H9 (cell line): ENCODE measurements at regions not wholly inside any gene's neighbourhood (a gene's known extent, or its start where the extent isn't known, plus 50 kb on each side); places are given as distances from the start of the nearest gene placed in this dataset.

Experiments
- DNase-seq: peaks from one replicate; pipeline ENCODE4 v3.0.0-alpha.2; 2017
- H2AFZ ChIP-seq: one replicate; pipeline ENCODE4 v1.6.1; 2013; ENCODE audit warnings: mild to moderate bottlenecking, low read length, control low read depth, moderate library complexity
- H2AK5ac ChIP-seq: 2 replicates; pipeline ENCODE4 v1.6.1; 2013; ENCODE audit warnings: low read length, control low read depth, mixed read lengths; ENCODE audit not compliant: insufficient read length
- H2BK120ac ChIP-seq: one replicate; pipeline ENCODE4 v1.6.1; 2013; ENCODE audit warnings: low read depth, mild to moderate bottlenecking, low read length, control low read depth, inconsistent platforms; ENCODE audit not compliant: poor library complexity, severe bottlenecking
- H2BK12ac ChIP-seq: 2 replicates; pipeline ENCODE4 v1.6.1; 2013; ENCODE audit warnings: low read length, control low read depth, mixed read lengths, low read depth; ENCODE audit not compliant: insufficient read length
- H2BK15ac ChIP-seq: 2 replicates; pipeline ENCODE4 v1.6.1; 2013; ENCODE audit warnings: low read depth, low read length, control low read depth
- H2BK20ac ChIP-seq: one replicate; pipeline ENCODE4 v1.6.1; 2013; ENCODE audit warnings: low read depth, mild to moderate bottlenecking, low read length, control low read depth, inconsistent platforms; ENCODE audit not compliant: poor library complexity, severe bottlenecking
- H2BK5ac ChIP-seq: 2 replicates; pipeline ENCODE4 v1.6.1; 2013; ENCODE audit warnings: low read length, control low read depth, mixed read lengths; ENCODE audit not compliant: insufficient read length
- H3K14ac ChIP-seq: 2 replicates; pipeline ENCODE4 v1.6.1; 2013; ENCODE audit warnings: low read length, control low read depth; ENCODE audit not compliant: insufficient read depth
- H3K18ac ChIP-seq: 2 replicates; pipeline ENCODE4 v1.6.1; 2013; ENCODE audit warnings: low read depth, mild to moderate bottlenecking, mixed read lengths, low read length, control low read depth; ENCODE audit not compliant: insufficient read length
- H3K23ac ChIP-seq: 2 replicates; pipeline ENCODE4 v1.6.1; 2013; ENCODE audit warnings: low read length, control low read depth, mixed read lengths, low read depth; ENCODE audit not compliant: insufficient read length
- H3K23me2 ChIP-seq: 2 replicates; pipeline ENCODE4 v1.6.1; 2013; ENCODE audit warnings: low read depth, mild to moderate bottlenecking, mixed read lengths, low read length, control low read depth; ENCODE audit not compliant: insufficient read length, poor library complexity, severe bottlenecking
- H3K27ac ChIP-seq: 2 replicates; pipeline ENCODE4 v1.5.1; 2013; ENCODE audit warnings: low read length, control low read depth, mixed read lengths, low read depth; ENCODE audit not compliant: insufficient read length
- H3K27me3 ChIP-seq: 2 replicates; pipeline ENCODE4 v1.6.1; 2013; ENCODE audit warnings: low read length, control low read depth, inconsistent platforms; ENCODE audit not compliant: insufficient read depth
- H3K4ac ChIP-seq: 2 replicates; pipeline ENCODE4 v1.6.1; 2013; ENCODE audit warnings: low read depth, mild to moderate bottlenecking, control low read depth, inconsistent platforms, low read length, moderate library complexity
- H3K4me1 ChIP-seq: 2 replicates; pipeline ENCODE4 v1.6.1; 2013; ENCODE audit warnings: low read length, control low read depth, inconsistent platforms; ENCODE audit not compliant: insufficient read depth
- H3K4me2 ChIP-seq: 2 replicates; pipeline ENCODE4 v1.6.1; 2013; ENCODE audit warnings: low read length, control low read depth, mixed read lengths; ENCODE audit not compliant: insufficient read length, insufficient read depth
- H3K56ac ChIP-seq: 2 replicates; pipeline ENCODE4 v1.6.1; 2013; ENCODE audit warnings: low read depth, mild to moderate bottlenecking, mixed read lengths, low read length, control low read depth; ENCODE audit not compliant: insufficient read length
- H3K79me1 ChIP-seq: 2 replicates; pipeline ENCODE4 v1.6.1; 2013; ENCODE audit warnings: low read depth, mild to moderate bottlenecking, moderate library complexity, low read length, control low read depth, inconsistent platforms; ENCODE audit not compliant: insufficient read depth, poor library complexity, severe bottlenecking
- H3K79me2 ChIP-seq: 2 replicates; pipeline ENCODE4 v1.6.1; 2013; ENCODE audit warnings: low read length, control low read depth, inconsistent platforms; ENCODE audit not compliant: insufficient read depth
- H3K9ac ChIP-seq: 2 replicates; pipeline ENCODE4 v1.6.1; 2013; ENCODE audit warnings: low read length, control low read depth, mixed read lengths; ENCODE audit not compliant: insufficient read length; ENCODE audit errors: extremely low read depth
- H3K9me3 ChIP-seq: one replicate; pipeline ENCODE4 v1.6.1; 2013; ENCODE audit warnings: low read depth, low read length, inconsistent platforms; ENCODE audit not compliant: control insufficient read depth
- H3T11ph ChIP-seq: one replicate; pipeline ENCODE4 v1.6.1; 2013; ENCODE audit warnings: mild to moderate bottlenecking, low read length, control low read depth, inconsistent platforms
- H4K20me1 ChIP-seq: one replicate; pipeline ENCODE4 v1.6.1; 2013; ENCODE audit not compliant: control insufficient read depth, insufficient read length, insufficient read depth
- H4K5ac ChIP-seq: 2 replicates; pipeline ENCODE4 v1.6.1; 2013; ENCODE audit warnings: low read depth, mild to moderate bottlenecking, mixed read lengths, low read length, control low read depth; ENCODE audit not compliant: insufficient read length
- H4K8ac ChIP-seq: replicated peaks from 2 replicates; pipeline ENCODE4 v1.6.1; 2013; ENCODE audit warnings: low read length, control low read depth, mixed read lengths, low read depth; ENCODE audit not compliant: insufficient read length
- H4K91ac ChIP-seq: 2 replicates; pipeline ENCODE4 v1.6.1; 2013; ENCODE audit warnings: low read depth, mild to moderate bottlenecking, moderate library complexity, mixed read lengths, low read length, control low read depth; ENCODE audit not compliant: insufficient read length
- H3K27ac Mint-ChIP-seq, 3 experiments: 2 replicates in 2 of 3; 3 replicates in 1 of 3; pipeline ENCODE4 v1.8.0; 2020 to 2021; ENCODE audit warnings: mixed read lengths in 3 of 3, mild to moderate bottlenecking in 1 of 3, moderate library complexity in 1 of 3
- H3K27me3 Mint-ChIP-seq: 2 replicates; pipeline ENCODE4 v1.8.0; 2021; ENCODE audit warnings: low read depth, mild to moderate bottlenecking, moderate library complexity, mixed read lengths
- H3K36me3 Mint-ChIP-seq, 3 experiments: 2 replicates in 2 of 3; 3 replicates in 1 of 3; pipeline ENCODE4 v1.8.0; 2020 to 2021; ENCODE audit warnings: low read depth in 3 of 3, mixed read lengths in 3 of 3; ENCODE audit not compliant: insufficient read depth in 1 of 3
- H3K4me1 Mint-ChIP-seq, 2 experiments: 2 replicates each; pipeline ENCODE4 v1.8.0; 2020; ENCODE audit warnings: mixed read lengths in 2 of 2
- H3K4me3 Mint-ChIP-seq, 2 experiments: 2 replicates in 1 of 2; 3 replicates in 1 of 2; pipeline ENCODE4 v1.8.0; 2020 to 2021; ENCODE audit warnings: mild to moderate bottlenecking in 2 of 2, mixed read lengths in 2 of 2, moderate library complexity in 1 of 2
- H3K9me3 Mint-ChIP-seq, 2 experiments: 2 replicates in 1 of 2; 3 replicates in 1 of 2; pipeline ENCODE4 v1.8.0; 2020; ENCODE audit warnings: mild to moderate bottlenecking in 2 of 2, mixed read lengths in 2 of 2, moderate library complexity in 1 of 2
- CTCF ChIP-seq: fragments of 200-600 bp; sonication (generic); conservative IDR thresholded peaks from 3 replicates; pipeline ENCODE4 v1.8.0; 2021; ENCODE audit warnings: antibody characterized with exemption, mild to moderate bottlenecking
- WGBS: extraction: QIAGEN DNeasy Blood & Tissue Kit; methylation state at CpG from one replicate; pipeline ENCODE4 v1.1.7; 2013; ENCODE audit warnings: missing lambda C conversion rate, low lambda C conversion rate, mixed read lengths; ENCODE audit not compliant: insufficient read length; ENCODE audit errors: extremely low coverage; 5-methylcytosine and 5-hydroxymethylcytosine counted together

GRCh38 chr12:130016986-130017385, 113.2 kb upstream of the TMEM132D start:
- Histone ChIP-seq H4K91ac (no peak overlapping the region), H3K4me1 (peaks cover 3% of the 10 kb centered on the region; the same call in 1 of the 2 replicates), H3K27ac (no peak overlapping the region), H3K4ac (no peak overlapping the region), H3K9ac (no peak overlapping the region), H2AK5ac (no peak overlapping the region), H2AFZ (no peak overlapping the region), H3K9me3 (no peaks in the 10 kb centered on the region), H4K5ac (no peak overlapping the region), H2BK5ac (no peak overlapping the region), H3K4me2 (no peak overlapping the region), H2BK12ac (no peak overlapping the region), H2BK120ac (no peak overlapping the region), H3K79me1 (no peaks in the 10 kb centered on the region), H3T11ph (no peak overlapping the region), H3K23ac (no peak overlapping the region), H3K14ac (no peak overlapping the region), H3K79me2 (no peaks in the 10 kb centered on the region), H2BK20ac (no peak overlapping the region), H3K23me2 (peaks cover 5% of the 10 kb centered on the region), H3K56ac (no peak overlapping the region), H4K8ac (no peak overlapping the region), H3K18ac (no peak overlapping the region), H3K27me3 (no peaks in the 10 kb centered on the region; the same call in 1 of the 2 replicates), H2BK15ac (no peak overlapping the region), H4K20me1 (no peaks in the 10 kb centered on the region)
- H3K4me1 Mint-ChIP-seq: peaks cover 5 to 6% of the 10 kb centered on the region in 2 experiments
- no peaks in the 10 kb centered on the region for H3K9me3 Mint-ChIP-seq
- DNase-seq: no peak
- H3K27ac Mint-ChIP-seq: no peak overlapping the region
- no CpG with 5 or more reads among the region's 17 CpGs for WGBS
- no peaks in the 10 kb centered on the region for H3K36me3 Mint-ChIP-seq
- H3K27me3 Mint-ChIP-seq: peaks cover 10% of the 10 kb centered on the region
- TF ChIP-seq CTCF: no peak
- H3K4me3 Mint-ChIP-seq: no peak overlapping the region
